ENCODE measurements at regions not wholly inside any gene's neighbourhood (a gene's known extent, or its start where the extent isn't known, plus 50 kb on each side); places are given as distances from the start of the nearest gene placed in this dataset.
"Not testable (repeated sequence)": the region's sequence is repeated elsewhere in the genome, so short reads cannot be mapped to it uniquely, and the experiment has no call there.

DNA sequence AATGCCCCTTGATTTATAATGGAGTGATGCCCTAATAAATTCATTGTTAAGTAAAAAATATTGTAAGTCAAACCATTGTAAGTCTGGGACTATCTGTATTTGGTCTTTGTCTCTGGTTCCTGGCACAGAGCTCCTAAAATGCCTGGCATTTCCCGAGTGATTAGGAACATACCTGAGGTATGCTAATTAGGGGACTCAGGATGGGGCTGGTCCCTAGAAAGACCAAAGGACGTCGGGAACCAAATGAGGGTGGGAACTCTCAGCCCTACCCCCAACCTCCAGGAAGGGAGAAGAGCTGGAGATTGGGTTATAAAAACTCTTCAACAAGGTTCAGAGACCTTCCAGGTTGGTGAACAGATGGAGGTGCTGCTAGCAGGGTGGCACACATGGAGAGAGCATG is 82.6 kb upstream of the ARG1 start:
- Histone ChIP-seq H3K27ac (ENCODE audit: low read length) (no peak overlapping the region), H3K4me3 (ENCODE audit: low read length) (no peak overlapping the region), H3F3A (ENCODE audit: insufficient read depth, low read length, poor library complexity, severe bottlenecking) (no peaks in the 10 kb centered on the region), H3K36me3 (ENCODE audit: insufficient read depth, low read length) (no peaks in the 10 kb centered on the region), H3K9me3 (ENCODE audit: low read length) (no peaks in the 10 kb centered on the region), H3K9ac (ENCODE audit: low read length) (no peak overlapping the region), H3K27me3 (ENCODE audit: insufficient read depth, low read depth, low read length) (no peaks in the 10 kb centered on the region), H4K20me1 (ENCODE audit: insufficient read depth) (no peaks in the 10 kb centered on the region), H3K79me2 (replicated peaks; ENCODE audit: insufficient read depth, low read length) (no peaks in the 10 kb centered on the region), H3K9me2 (ENCODE audit: insufficient read depth, low read length) (no peaks in the 10 kb centered on the region), H2AFZ (ENCODE audit: low read depth, low read length) (no peak overlapping the region), H3K4me2 (ENCODE audit: low read length) (no peak overlapping the region)
- TF ChIP-seq, protein P1, sequence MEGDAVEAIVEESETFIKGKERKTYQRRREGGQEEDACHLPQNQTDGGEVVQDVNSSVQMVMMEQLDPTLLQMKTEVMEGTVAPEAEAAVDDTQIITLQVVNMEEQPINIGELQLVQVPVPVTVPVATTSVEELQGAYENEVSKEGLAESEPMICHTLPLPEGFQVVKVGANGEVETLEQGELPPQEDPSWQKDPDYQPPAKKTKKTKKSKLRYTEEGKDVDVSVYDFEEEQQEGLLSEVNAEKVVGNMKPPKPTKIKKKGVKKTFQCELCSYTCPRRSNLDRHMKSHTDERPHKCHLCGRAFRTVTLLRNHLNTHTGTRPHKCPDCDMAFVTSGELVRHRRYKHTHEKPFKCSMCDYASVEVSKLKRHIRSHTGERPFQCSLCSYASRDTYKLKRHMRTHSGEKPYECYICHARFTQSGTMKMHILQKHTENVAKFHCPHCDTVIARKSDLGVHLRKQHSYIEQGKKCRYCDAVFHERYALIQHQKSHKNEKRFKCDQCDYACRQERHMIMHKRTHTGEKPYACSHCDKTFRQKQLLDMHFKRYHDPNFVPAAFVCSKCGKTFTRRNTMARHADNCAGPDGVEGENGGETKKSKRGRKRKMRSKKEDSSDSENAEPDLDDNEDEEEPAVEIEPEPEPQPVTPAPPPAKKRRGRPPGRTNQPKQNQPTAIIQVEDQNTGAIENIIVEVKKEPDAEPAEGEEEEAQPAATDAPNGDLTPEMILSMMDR (IDR thresholded peaks at IDR 0.05; ENCODE audit: poor library complexity, severe bottlenecking) = no peak
- TF ChIP-seq TAF1 (IDR thresholded peaks at IDR 0.05; ENCODE audit: low read depth) (no peak), POLR2AphosphoS5 (IDR thresholded peaks at IDR 0.05) (no peak), RAD21 (conservative IDR thresholded peaks at IDR 0.05) (no peak)

DNA sequence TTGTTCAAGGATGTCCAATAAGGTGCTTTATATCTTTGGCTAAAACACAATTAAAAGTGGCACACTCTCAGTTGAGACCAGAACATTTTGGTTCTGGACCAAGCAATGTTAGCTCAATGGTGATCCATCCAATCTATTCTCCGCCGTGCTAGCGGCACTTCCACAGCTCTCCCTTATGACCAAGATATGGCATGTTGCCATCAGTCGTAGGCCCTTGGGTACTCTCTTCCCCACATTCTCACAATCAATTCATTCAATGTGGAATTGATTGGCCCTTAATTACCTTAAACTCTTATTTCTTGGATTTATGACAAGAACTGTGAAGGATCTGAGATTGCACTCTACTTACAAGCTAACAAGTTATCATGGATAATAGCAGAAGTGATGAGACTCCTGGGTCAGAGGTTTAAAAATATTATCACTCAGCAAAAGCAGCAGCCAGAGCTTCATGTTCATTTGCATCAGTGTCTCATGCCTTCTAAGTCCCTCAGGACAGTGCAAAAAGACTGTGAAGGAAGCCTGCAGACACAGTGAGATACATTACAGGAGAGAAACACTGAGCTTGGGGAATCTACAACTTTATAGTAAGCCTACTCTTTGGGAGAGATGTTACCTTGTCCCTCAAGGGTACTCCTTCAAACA is 80.0 kb upstream of the ARG1 start:
- Histone ChIP-seq H3K9ac (ENCODE audit: low read length) (no peak overlapping the region), H3K4me2 (ENCODE audit: low read length) (no peak overlapping the region), H3K79me2 (replicated peaks; ENCODE audit: insufficient read depth, low read length) (no peaks in the 10 kb centered on the region), H3K9me3 (ENCODE audit: low read length) (no peaks in the 10 kb centered on the region), H3F3A (ENCODE audit: insufficient read depth, low read length, poor library complexity, severe bottlenecking) (no peaks in the 10 kb centered on the region), H4K20me1 (ENCODE audit: insufficient read depth) (no peaks in the 10 kb centered on the region), H3K27me3 (ENCODE audit: insufficient read depth, low read depth, low read length) (no peaks in the 10 kb centered on the region), H3K9me2 (ENCODE audit: insufficient read depth, low read length) (no peaks in the 10 kb centered on the region), H3K36me3 (ENCODE audit: insufficient read depth, low read length) (no peaks in the 10 kb centered on the region), H3K4me3 (ENCODE audit: low read length) (no peak overlapping the region), H3K27ac (ENCODE audit: low read length) (no peak overlapping the region), H2AFZ (ENCODE audit: low read depth, low read length) (no peak overlapping the region)
- TF ChIP-seq, protein P1 (IDR thresholded peaks at IDR 0.05; ENCODE audit: poor library complexity, severe bottlenecking) = no peak

DNA sequence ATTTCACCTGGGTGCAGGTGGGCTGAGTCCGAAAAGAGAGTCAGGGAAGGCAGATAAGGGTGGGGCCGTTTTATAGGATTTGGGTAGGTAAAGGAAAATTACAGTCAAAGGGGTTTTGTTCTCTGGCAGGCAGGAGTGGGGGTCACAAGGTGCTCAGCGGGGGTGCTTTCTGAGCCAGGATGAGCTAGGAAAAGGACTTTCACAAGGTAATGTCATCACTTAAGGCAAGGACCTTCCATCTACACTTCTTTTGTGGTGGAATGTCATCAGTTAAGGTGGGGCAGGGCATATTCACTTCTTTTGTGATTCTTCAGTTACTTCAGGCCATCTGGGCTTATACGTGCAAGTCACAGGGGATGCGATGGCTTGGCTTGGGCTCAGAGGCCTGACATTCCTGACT is 68.6 kb upstream of the ARG1 start:
- not testable (repeated sequence) for H3K9me2 ChIP-seq (ENCODE audit: insufficient read depth, low read length); H3K4me3 ChIP-seq (ENCODE audit: low read length); H3K4me2 ChIP-seq (ENCODE audit: low read length); H4K20me1 ChIP-seq (ENCODE audit: insufficient read depth); H3F3A ChIP-seq (ENCODE audit: insufficient read depth, low read length, poor library complexity, severe bottlenecking); H3K36me3 ChIP-seq (ENCODE audit: insufficient read depth, low read length); H3K27me3 ChIP-seq (ENCODE audit: insufficient read depth, low read depth, low read length); H3K9me3 ChIP-seq (ENCODE audit: low read length); H2AFZ ChIP-seq (ENCODE audit: low read depth, low read length); H3K27ac ChIP-seq (ENCODE audit: low read length); H3K9ac ChIP-seq (ENCODE audit: low read length); H3K79me2 ChIP-seq (replicated peaks; ENCODE audit: insufficient read depth, low read length)

DNA sequence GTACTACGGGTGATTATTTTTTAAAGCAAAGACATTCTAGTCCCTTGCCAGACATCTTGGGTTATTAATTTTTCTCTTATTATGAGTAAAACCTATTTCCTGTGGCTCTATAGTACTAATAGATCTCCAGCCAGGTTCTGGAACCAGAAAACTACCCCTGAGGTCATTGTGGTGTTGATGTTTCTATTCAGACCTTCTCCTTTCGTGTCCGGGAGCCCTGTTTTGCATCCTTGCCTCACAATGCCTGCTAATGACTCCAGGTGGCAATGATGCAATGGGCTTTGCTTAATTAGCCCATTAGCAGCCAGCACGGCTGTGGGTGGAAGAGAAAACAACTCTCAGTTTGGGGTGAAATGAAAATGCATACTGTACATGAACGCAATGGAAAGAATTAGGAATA is 62.9 kb upstream of the ARG1 start:
- Histone ChIP-seq H3F3A (ENCODE audit: insufficient read depth, low read length, poor library complexity, severe bottlenecking) (no peaks in the 10 kb centered on the region), H3K27ac (ENCODE audit: low read length) (no peak overlapping the region), H2AFZ (ENCODE audit: low read depth, low read length) (no peak overlapping the region)
- TF ChIP-seq POLR2AphosphoS5 (IDR thresholded peaks at IDR 0.05) = no peak
- TF ChIP-seq, protein P2, sequence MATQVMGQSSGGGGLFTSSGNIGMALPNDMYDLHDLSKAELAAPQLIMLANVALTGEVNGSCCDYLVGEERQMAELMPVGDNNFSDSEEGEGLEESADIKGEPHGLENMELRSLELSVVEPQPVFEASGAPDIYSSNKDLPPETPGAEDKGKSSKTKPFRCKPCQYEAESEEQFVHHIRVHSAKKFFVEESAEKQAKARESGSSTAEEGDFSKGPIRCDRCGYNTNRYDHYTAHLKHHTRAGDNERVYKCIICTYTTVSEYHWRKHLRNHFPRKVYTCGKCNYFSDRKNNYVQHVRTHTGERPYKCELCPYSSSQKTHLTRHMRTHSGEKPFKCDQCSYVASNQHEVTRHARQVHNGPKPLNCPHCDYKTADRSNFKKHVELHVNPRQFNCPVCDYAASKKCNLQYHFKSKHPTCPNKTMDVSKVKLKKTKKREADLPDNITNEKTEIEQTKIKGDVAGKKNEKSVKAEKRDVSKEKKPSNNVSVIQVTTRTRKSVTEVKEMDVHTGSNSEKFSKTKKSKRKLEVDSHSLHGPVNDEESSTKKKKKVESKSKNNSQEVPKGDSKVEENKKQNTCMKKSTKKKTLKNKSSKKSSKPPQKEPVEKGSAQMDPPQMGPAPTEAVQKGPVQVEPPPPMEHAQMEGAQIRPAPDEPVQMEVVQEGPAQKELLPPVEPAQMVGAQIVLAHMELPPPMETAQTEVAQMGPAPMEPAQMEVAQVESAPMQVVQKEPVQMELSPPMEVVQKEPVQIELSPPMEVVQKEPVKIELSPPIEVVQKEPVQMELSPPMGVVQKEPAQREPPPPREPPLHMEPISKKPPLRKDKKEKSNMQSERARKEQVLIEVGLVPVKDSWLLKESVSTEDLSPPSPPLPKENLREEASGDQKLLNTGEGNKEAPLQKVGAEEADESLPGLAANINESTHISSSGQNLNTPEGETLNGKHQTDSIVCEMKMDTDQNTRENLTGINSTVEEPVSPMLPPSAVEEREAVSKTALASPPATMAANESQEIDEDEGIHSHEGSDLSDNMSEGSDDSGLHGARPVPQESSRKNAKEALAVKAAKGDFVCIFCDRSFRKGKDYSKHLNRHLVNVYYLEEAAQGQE (IDR thresholded peaks at IDR 0.05; ENCODE audit: borderline replicate concordance) = no peak
- no peak for TF ChIP-seq RAD21 (conservative IDR thresholded peaks at IDR 0.05)
- TF ChIP-seq TAF1 (IDR thresholded peaks at IDR 0.05; ENCODE audit: low read depth) = no peak
- no peak for TF ChIP-seq MXI1 (conservative IDR thresholded peaks at IDR 0.05; ENCODE audit: poor library complexity, severe bottlenecking)
- TF ChIP-seq EP300 (conservative IDR thresholded peaks at IDR 0.05; ENCODE audit: poor library complexity, severe bottlenecking) = no peak
- TF ChIP-seq EZH2 (IDR thresholded peaks at IDR 0.05; ENCODE audit: borderline replicate concordance, insufficient read depth, low read length, poor library complexity, severe bottlenecking) = no peak
- TF ChIP-seq SMC3 (conservative IDR thresholded peaks at IDR 0.05; ENCODE audit: poor library complexity) = no peak

More for the DNA sequence above, 62.9 kb upstream of the ARG1 start:
- no peaks in the 10 kb centered on the region for H3K27me3 ChIP-seq (ENCODE audit: insufficient read depth, low read depth, low read length)
- no peak overlapping the region for H3K9ac ChIP-seq (ENCODE audit: low read length)
- no peaks in the 10 kb centered on the region for H3K9me2 ChIP-seq (ENCODE audit: insufficient read depth, low read length)
- H3K4me2 ChIP-seq (ENCODE audit: low read length) = no peak overlapping the region
- H3K4me3 ChIP-seq (ENCODE audit: low read length) = no peak overlapping the region
- no peaks in the 10 kb centered on the region for H3K79me2 ChIP-seq (replicated peaks; ENCODE audit: insufficient read depth, low read length)
- no peaks in the 10 kb centered on the region for H3K9me3 ChIP-seq (ENCODE audit: low read length)
- no peaks in the 10 kb centered on the region for H4K20me1 ChIP-seq (ENCODE audit: insufficient read depth)
- H3K36me3 ChIP-seq (ENCODE audit: insufficient read depth, low read length) = no peaks in the 10 kb centered on the region

All from neural cell (in vitro differentiated cells).